Fibroblast of skin of right quadriceps (primary cell): ENCODE measurements at regions not wholly inside any gene's neighbourhood (a gene's known extent, or its start where the extent isn't known, plus 50 kb on each side); places are given as distances from the start of the nearest gene placed in this dataset.
"Not testable (repeated sequence)": the region's sequence is repeated elsewhere in the genome, so short reads cannot be mapped to it uniquely, and the experiment has no call there.

Source experiments
- DNase-seq: peaks from one replicate; pipeline ENCODE4 v3.0.0-alpha.2; 2013

DNA sequence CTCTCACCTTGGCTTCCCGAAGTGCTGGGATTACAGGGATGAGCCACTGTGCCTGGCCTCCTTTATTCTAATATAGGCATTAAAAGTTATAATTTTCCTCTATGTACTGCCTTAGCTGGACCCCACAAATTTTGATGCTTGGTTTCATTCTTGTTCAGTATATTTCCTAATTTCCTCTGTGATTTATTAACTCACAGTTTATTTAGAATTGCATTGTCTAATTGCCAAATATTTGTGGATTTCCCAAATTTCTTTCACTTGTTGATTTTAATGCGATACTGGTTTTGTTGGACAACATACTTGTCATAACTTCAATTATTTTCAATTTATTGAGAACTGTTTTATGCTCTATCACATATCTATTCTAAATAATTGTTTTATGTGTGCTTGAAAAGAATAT, 366.0 kb downstream of the OMA1 start:
- DNase-seq = no peak

DNA sequence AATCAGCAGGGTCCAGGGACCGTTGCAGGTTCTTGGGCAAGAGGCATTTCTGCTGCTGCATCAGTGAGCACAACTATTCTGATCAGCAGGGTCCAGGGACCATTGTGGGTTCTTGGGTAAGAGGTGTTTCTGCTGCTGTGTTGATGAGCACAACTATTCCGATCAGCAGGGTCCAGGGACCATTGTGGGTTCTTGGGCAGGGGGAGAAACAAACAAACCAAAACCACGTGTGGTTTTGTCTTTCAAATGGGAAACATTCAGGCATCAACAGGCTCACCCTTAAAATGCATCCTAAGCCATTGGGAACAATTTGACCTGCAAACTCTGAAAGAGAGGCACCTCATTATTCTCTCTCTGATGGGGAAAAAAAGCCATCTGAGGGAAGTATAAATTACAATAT, 377.4 kb downstream of the OMA1 start:
- DNase-seq = not testable (repeated sequence)

- not testable (repeated sequence) for DNase-seq
These were observed 379.4 kb downstream of the OMA1 start for GRCh38 chr1:58167131-58167530.

DNA sequence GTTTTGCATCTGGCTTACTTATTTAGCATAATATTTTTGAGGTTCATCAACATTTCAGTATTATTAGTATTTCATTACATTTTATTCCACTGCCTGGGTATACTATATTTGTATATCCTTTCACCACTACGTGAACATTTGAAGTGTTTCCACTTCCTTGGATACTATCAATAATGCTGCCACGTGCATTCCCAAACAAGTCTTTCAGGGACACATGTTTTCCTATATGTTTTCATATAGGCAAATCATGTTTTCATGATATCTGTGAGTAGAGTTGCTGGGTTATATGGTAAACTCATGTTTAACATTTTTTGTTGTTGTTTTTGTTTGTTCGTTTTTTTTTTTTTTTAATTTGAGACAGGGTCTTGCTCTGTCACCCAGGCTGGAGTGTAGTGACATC, 380.1 kb downstream of the OMA1 start:
- no peak for DNase-seq

GRCh38 chr1:58165073-58165472, 381.5 kb downstream of the OMA1 start:
- no peak for DNase-seq

- DNase-seq = peak; percentile 70
These were observed 383.5 kb downstream of the OMA1 start for GRCh38 chr1:58162952-58163550.

GRCh38 chr1:58159434-58159830, 387.1 kb downstream of the OMA1 start:
- DNase-seq = no peak

DNA sequence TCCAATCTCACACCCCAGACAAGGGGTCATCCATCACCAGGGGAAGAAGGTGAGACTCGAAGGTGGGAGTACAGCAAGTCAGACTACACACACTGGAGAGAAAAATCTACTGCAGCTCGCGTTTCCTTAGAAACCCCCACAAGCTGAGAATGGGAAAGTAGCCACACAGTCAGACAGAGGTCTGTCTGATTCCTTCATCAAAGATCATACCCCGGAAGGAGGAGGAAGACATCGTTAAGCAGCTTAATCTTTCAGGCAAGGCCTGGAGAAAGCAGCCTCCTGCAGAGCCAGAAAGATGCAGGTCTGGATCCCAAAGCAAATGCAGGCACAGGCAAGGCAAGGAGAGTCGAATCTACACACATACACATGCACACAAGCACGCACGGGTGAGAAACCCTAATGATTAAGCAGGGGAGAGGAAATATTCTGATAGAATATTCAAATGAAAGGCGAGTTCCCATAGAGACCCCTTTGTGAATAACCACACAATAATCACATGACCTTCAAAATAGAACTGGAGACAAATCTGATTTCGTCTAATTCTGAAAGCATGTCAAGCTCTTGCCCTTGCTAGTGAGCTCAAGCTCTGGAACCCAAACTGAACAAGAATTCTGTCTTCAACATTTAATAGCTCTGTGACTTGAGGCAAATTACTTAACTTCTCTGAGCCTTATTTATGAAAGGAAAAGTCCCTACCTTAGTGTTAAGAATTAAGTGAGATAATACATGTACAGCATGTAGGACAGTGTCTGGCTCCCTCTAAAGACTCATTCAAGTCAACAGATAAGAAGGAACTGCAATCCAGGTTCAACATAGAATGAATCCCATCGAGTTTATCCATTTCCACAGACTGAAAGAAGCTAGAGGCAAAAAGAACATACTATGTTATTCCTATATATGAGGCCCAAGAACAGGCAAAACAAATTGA, 387.8 kb downstream of the OMA1 start:
- DNase-seq = no peak

GRCh38 chr1:58158016-58158415, 388.5 kb downstream of the OMA1 start:
- no peak for DNase-seq

GRCh38 chr1:58157256-58157655, 389.3 kb downstream of the OMA1 start:
- no peak for DNase-seq

DNA sequence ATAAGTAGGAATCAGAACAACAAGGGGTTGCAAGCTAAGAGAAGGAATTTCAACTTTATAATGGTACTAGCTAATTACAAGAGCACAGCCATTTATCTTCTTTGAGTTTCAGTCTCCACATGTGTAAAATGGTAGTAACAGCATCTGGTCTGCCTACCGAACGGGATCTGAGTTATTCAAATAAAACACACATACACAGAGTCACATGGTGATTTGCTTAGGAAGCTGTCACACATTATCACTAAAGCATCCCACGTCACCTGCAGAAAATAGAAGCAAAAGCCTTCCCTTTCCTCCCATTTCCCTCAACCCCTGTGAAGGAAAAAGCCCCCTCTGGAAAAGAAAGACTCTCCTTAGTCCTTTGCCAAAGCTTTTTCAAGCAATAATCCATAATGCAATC, 389.7 kb downstream of the OMA1 start:
- no peak for DNase-seq

GRCh38 chr1:58156124-58156468, 390.4 kb downstream of the OMA1 start:
- DNase-seq = no peak

- DNase-seq = peak; percentile 7
These were observed 391.0 kb downstream of the OMA1 start for GRCh38 chr1:58155418-58156123.

- no peak for DNase-seq
These were observed 392.3 kb downstream of the OMA1 start for GRCh38 chr1:58154256-58154655.

DNA sequence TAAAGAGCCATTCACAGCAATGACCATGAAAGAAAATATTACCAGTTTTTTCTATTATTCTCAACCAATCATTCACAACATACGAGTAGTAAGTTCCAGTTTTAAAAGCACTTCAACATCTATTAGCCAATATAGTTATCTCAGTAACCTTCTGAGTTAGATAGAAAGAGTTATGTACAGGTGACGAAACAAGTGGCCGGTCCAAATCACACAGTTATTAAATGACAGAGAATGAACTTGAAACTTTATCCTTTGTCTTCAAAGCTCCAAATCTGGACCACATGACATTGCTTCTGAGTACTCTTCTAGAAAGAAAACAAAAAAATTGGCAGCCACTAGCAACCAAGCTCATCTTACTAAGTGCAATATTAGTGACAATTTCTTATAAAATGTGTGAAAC, 393.8 kb downstream of the OMA1 start:
- DNase-seq = no peak

DNA sequence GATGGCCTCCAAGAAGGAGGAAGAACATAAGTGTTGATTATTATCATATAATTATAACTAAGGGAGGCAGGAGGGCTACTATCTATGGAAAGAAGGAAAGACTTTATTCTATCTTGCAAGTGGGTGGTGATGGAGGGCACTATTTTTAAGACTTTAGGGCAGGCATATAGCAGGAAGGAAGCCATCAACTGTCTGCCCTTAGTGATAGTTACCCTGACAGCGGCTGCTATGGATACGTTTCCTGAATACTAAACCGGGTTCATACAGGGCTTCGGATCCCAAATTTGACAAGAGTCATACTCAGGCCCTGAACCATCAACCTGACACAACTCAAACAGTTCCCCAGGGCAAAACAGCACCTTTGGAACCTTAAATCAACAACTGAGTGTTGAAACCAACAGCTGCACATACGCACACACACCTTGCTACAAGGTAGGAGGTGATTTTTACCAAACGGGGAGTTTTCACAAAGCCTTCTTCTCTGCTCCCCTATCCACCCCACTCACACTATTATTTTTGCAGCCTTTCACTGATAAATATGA, 397.2 kb downstream of the OMA1 start:
- no peak for DNase-seq

- no peak for DNase-seq
These were observed 401.7 kb downstream of the OMA1 start for GRCh38 chr1:58144698-58145270.

DNA sequence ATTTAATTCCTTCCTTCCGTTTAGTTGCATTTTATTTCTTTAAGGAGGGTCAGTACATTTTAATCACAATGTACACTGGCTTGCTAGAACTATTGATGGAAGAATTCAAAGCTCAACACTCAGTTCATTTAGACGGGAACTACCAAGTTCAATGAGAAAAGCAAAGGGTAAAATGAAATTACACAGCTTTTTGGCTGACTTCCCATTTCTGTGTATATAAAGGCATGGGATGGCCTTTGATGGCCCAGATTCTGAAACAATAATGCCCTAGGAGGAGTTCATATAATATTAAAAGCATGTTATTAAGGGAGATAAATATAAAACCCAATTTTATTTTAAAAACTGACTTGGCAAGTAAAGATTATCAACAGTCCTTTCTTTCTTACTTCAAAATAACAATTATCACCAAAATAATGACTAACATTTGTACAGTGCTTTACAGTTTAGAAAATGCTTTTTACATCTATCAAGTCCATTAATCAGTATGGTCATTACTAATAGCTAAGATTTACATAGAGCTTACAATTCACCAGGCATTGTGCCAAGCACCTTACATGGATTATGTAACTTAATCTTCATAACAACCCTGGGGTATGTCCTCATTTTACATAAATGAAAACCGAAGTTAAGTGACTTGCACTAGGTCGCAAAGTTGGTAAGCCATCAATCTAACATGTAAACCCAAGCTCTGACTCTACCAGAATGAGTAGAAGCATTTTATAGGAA, 402.4 kb downstream of the OMA1 start:
- DNase-seq = no peak

GRCh38 chr1:58136387-58136786, 410.1 kb downstream of the OMA1 start:
- no peak for DNase-seq

DNA sequence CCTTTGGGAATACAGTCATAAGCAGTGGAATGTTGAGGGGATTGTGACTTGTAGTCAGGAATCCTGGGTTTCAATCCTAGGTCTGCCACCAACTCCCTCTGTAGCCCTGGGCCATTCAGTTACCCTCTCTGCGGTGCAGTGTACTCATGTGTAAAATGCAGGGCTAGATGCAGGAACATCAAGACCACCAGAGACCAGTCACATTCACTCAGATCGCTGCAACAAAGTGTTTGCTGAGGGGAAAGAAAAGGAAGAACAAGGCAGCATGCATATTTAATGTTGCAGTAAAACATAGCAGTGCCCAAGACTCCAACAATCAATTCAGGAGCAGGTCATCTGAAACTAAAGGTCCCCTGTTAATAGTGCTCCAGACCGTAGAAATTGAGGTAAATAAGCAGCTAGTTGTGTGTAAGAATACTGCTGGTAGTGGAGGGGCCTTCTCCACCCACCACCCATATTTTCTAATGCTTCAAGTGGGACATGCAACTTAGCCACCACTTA, 410.7 kb downstream of the OMA1 start:
- DNase-seq = no peak

GRCh38 chr1:58133562-58133961, 413.0 kb downstream of the OMA1 start:
- no peak for DNase-seq

- no peak for DNase-seq
These were observed 423.5 kb downstream of the OMA1 start for GRCh38 chr1:58123051-58123450.
